ENCODE measurements at regions not wholly inside any gene's neighbourhood (a gene's known extent, or its start where the extent isn't known, plus 50 kb on each side); places are given as distances from the start of the nearest gene placed in this dataset.
"Not testable (repeated sequence)": the region's sequence is repeated elsewhere in the genome, so short reads cannot be mapped to it uniquely, and the experiment has no call there.

DNA sequence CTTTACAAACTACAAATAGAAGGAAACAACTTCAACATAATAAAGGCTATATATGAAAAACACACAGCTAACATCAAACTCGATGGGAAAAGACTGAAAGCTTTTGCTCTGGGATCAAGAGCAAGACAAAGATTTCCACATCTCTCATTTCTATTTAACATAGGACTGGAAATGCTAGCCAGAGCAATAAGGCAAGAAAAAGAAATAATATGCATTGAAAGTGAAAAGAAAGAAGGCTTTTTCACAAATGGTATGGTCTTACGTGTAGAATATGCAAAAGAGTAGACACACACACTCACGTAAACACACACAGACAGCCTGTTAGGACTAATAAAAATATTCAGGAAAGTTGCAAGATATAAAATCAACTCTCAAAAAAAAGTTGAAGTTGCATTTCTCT lies 660.5 kb upstream of the PCDH10 start:
- H3K9me3 Mint-ChIP-seq = peaks cover 10 to 25% (median 13%) of the 10 kb centered on the region in 3 donors
- WGBS (ENCODE audit: insufficient coverage) = no CpG with 5 or more reads among the region's 3 CpGs

DNA sequence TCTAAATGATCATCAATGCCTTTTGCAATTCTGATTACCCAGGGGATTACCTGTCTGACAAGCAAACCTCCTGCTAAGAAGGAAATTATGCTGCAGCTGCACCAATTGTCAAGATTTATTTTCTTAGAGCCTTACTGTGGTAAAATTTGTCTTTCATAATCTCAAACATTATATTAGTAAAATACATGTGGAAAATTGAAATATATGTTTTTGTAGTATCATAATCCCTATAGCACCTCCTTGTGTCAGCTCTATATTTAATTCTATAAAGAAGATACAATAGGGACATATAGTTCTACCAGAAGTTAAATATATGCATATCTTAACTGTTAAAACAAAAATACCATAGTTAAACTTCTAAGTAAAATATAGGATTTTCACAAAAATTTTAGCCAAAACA lies 655.6 kb upstream of the PCDH10 start:
- Mint-ChIP-seq H3K4me1 (no peaks in the 10 kb centered on the region), H3K27me3 (no peaks in the 10 kb centered on the region), H3K36me3 (no peaks in the 10 kb centered on the region), H3K27ac (no peak overlapping the region), H3K9me3 (peaks cover 6 to 30% (median 8%) of the 10 kb centered on the region in 3 donors), H3K4me3 (no peak overlapping the region)
- ATAC-seq (replicated peaks in 1 of 4) = no peak
- H3K27ac ChIP-seq (ENCODE audit: low read length) = no peak overlapping the region
- no peaks in the 10 kb centered on the region for H3K4me1 ChIP-seq (ENCODE audit: control insufficient read depth in 1 of 2, extremely low read depth in 1 of 2, insufficient read depth in 2 of 2, low read length in 2 of 2)
- no peaks in the 10 kb centered on the region for H3K9me3 ChIP-seq
- H3K36me3 ChIP-seq (ENCODE audit: control insufficient read depth in 2 of 2, extremely low read depth in 1 of 2, insufficient read depth in 1 of 2, low read length in 1 of 2) = no peaks in the 10 kb centered on the region
- H3K27me3 ChIP-seq (replicated peaks in 1 of 2; ENCODE audit: control insufficient read depth in 2 of 2, extremely low read depth in 1 of 2, insufficient read depth in 2 of 2, low read length in 1 of 2) = no peaks in the 10 kb centered on the region
- ChIA-PET CTCF (no interaction called here), POLR2A (no interaction called here)
- no peak overlapping the region for H3K4me3 ChIP-seq (ENCODE audit: control insufficient read depth in 1 of 2, extremely low read depth in 1 of 2, low read length in 1 of 2)
- no peak for DNase-seq

More for the DNA sequence above, 660.5 kb upstream of the PCDH10 start:
- no peak for DNase-seq
- H3K27ac Mint-ChIP-seq = no peak overlapping the region
- Histone ChIP-seq H3K27ac (ENCODE audit: low read length) (no peak overlapping the region), H3K4me1 (ENCODE audit: control insufficient read depth in 1 of 2, extremely low read depth in 1 of 2, insufficient read depth in 2 of 2, low read length in 2 of 2) (no peaks in the 10 kb centered on the region), H3K36me3 (ENCODE audit: control insufficient read depth in 2 of 2, extremely low read depth in 1 of 2, insufficient read depth in 1 of 2, low read length in 1 of 2) (no peaks in the 10 kb centered on the region), H3K9me3 (no peaks in the 10 kb centered on the region), H3K4me3 (ENCODE audit: control insufficient read depth in 1 of 2, extremely low read depth in 1 of 2, low read length in 1 of 2) (no peak overlapping the region), H3K27me3 (replicated peaks in 1 of 2; ENCODE audit: control insufficient read depth in 2 of 2, extremely low read depth in 1 of 2, insufficient read depth in 2 of 2, low read length in 1 of 2) (no peaks in the 10 kb centered on the region)
- no peaks in the 10 kb centered on the region for H3K27me3 Mint-ChIP-seq
- no peaks in the 10 kb centered on the region for H3K4me1 Mint-ChIP-seq
- no peaks in the 10 kb centered on the region for H3K36me3 Mint-ChIP-seq
- ATAC-seq (replicated peaks in 1 of 4) = no peak
- CTCF ChIA-PET = no interaction called here
- POLR2A ChIA-PET = no interaction called here
- H3K4me3 Mint-ChIP-seq = no peak overlapping the region

DNA sequence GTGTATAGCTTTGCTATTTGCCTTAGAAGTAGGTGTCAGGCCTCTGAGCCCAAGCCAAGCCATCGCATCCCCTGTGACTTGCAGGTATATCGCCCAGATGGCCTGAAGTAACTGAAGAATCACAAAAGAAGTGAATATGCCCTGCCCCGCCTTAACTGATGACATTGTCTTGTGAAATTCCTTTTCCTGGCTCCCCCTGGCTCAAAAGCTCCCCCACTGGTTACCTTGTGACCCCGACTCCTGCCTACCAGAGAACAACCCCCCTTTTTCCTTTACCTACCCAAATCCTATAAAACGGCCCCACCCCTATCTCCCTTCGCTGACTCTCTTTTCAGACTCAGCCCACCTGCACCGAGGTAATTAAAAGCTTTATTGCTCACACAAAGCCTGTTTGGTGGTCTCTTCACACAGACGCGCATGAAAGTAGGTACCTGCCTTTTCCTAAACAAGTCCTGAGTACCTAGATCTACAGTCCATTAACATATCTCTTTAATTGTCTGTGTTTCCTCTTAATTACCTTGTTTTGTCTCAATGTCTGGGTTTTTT lies 653.8 kb upstream of the PCDH10 start:
- ATAC-seq (replicated peaks in 1 of 4); DNase-seq; H3K27ac ChIP-seq (ENCODE audit: low read length); H3K36me3 Mint-ChIP-seq; H3K27me3 ChIP-seq (replicated peaks in 1 of 2; ENCODE audit: control insufficient read depth in 2 of 2, extremely low read depth in 1 of 2, insufficient read depth in 2 of 2, low read length in 1 of 2); H3K27me3 Mint-ChIP-seq; H3K4me3 Mint-ChIP-seq; H3K4me1 ChIP-seq (ENCODE audit: control insufficient read depth in 1 of 2, extremely low read depth in 1 of 2, insufficient read depth in 2 of 2, low read length in 2 of 2); H3K36me3 ChIP-seq (ENCODE audit: control insufficient read depth in 2 of 2, extremely low read depth in 1 of 2, insufficient read depth in 1 of 2, low read length in 1 of 2); H3K27ac Mint-ChIP-seq; H3K4me1 Mint-ChIP-seq; CTCF ChIA-PET; H3K4me3 ChIP-seq (ENCODE audit: control insufficient read depth in 1 of 2, extremely low read depth in 1 of 2, low read length in 1 of 2); H3K9me3 ChIP-seq: not testable (repeated sequence)
- POLR2A ChIA-PET = interaction anchor here in 1 of 2 donors (0.7 kb wide), 1 partner anchor 32 kb away, joined by 3 read pairs; no protein-coding TSS in a partner anchor
- peaks cover 5 to 30% (median 6%) of the 10 kb centered on the region in 3 donors for H3K9me3 Mint-ChIP-seq
- WGBS (ENCODE audit: insufficient coverage) = 91% methylated on average over 6 of the region's 9 CpGs

DNA sequence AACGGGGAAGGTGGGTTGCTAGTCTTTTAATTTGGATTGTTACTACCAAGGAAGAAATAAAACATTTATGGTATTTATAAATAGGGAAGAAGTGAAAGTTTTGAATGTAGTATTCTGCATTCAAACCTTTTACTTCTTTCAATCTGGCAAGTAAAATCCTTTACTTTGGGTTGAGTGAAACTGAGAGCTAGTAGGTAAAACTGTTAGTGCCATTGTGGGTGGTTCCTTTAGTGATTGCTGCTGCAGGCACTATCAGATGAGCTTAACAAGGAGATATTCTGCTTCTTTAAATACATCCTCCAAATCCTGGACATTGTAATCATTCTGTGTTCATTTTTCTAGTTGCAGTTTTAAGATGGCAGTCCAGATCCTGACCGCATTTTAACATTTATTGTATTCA lies 650.9 kb upstream of the PCDH10 start:
- H3K4me3 ChIP-seq (ENCODE audit: control insufficient read depth in 1 of 2, extremely low read depth in 1 of 2, low read length in 1 of 2) = no peak overlapping the region
- H3K9me3 ChIP-seq = no peaks in the 10 kb centered on the region
- WGBS (ENCODE audit: insufficient coverage) = no CpG with 5 or more reads among the region's 2 CpGs
- Mint-ChIP-seq H3K36me3 (no peaks in the 10 kb centered on the region), H3K9me3 (peaks cover 0 to 27% (median 0%) of the 10 kb centered on the region in 3 donors), H3K4me1 (no peaks in the 10 kb centered on the region), H3K27ac (no peak overlapping the region), H3K27me3 (no peaks in the 10 kb centered on the region), H3K4me3 (no peak overlapping the region)
- no peak for DNase-seq
- ChIA-PET POLR2A (no interaction called here), CTCF (no interaction called here)
- H3K27me3 ChIP-seq (replicated peaks in 1 of 2; ENCODE audit: control insufficient read depth in 2 of 2, extremely low read depth in 1 of 2, insufficient read depth in 2 of 2, low read length in 1 of 2) = no peaks in the 10 kb centered on the region
- no peak overlapping the region for H3K27ac ChIP-seq (ENCODE audit: low read length)
- no peaks in the 10 kb centered on the region for H3K4me1 ChIP-seq (ENCODE audit: control insufficient read depth in 1 of 2, extremely low read depth in 1 of 2, insufficient read depth in 2 of 2, low read length in 2 of 2)
- H3K36me3 ChIP-seq (ENCODE audit: control insufficient read depth in 2 of 2, extremely low read depth in 1 of 2, insufficient read depth in 1 of 2, low read length in 1 of 2) = no peaks in the 10 kb centered on the region
- ATAC-seq (replicated peaks in 1 of 4) = no peak

DNA sequence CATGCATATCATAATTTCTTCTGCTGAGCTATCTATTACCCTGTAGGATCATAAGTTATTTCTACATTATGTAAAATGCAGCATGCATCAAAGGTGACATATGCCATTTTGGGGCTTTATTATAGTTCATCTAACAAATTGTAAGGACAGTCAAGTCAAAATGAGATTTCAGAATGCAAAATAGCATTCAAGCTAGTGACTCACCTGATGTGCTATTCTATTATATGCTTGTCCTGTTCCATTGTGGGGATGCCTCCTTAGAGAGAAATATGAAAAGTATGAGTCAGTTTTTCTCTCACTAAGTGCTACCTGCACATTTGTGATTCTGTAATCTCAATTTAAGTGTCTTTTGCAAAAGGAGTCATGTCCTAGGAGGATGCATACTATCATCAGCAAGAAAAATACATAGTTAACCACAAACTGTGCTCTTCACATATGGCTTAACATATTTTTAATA lies 647.0 kb upstream of the PCDH10 start:
- Histone ChIP-seq H3K9me3 (no peaks in the 10 kb centered on the region), H3K27me3 (replicated peaks in 1 of 2; ENCODE audit: control insufficient read depth in 2 of 2, extremely low read depth in 1 of 2, insufficient read depth in 2 of 2, low read length in 1 of 2) (no peaks in the 10 kb centered on the region), H3K36me3 (ENCODE audit: control insufficient read depth in 2 of 2, extremely low read depth in 1 of 2, insufficient read depth in 1 of 2, low read length in 1 of 2) (no peaks in the 10 kb centered on the region), H3K4me1 (ENCODE audit: control insufficient read depth in 1 of 2, extremely low read depth in 1 of 2, insufficient read depth in 2 of 2, low read length in 2 of 2) (no peaks in the 10 kb centered on the region), H3K27ac (ENCODE audit: low read length) (no peak overlapping the region), H3K4me3 (ENCODE audit: control insufficient read depth in 1 of 2, extremely low read depth in 1 of 2, low read length in 1 of 2) (no peak overlapping the region)
- H3K27ac Mint-ChIP-seq = no peak overlapping the region
- no peaks in the 10 kb centered on the region for H3K4me1 Mint-ChIP-seq
- CTCF ChIA-PET = no interaction called here
- POLR2A ChIA-PET = no interaction called here
- H3K36me3 Mint-ChIP-seq = no peaks in the 10 kb centered on the region
- DNase-seq = no peak
- no peaks in the 10 kb centered on the region for H3K27me3 Mint-ChIP-seq
- no peak overlapping the region for H3K4me3 Mint-ChIP-seq
- ATAC-seq (replicated peaks in 1 of 4) = no peak
- peaks cover 0 to 24% (median 5%) of the 10 kb centered on the region in 3 donors for H3K9me3 Mint-ChIP-seq

DNA sequence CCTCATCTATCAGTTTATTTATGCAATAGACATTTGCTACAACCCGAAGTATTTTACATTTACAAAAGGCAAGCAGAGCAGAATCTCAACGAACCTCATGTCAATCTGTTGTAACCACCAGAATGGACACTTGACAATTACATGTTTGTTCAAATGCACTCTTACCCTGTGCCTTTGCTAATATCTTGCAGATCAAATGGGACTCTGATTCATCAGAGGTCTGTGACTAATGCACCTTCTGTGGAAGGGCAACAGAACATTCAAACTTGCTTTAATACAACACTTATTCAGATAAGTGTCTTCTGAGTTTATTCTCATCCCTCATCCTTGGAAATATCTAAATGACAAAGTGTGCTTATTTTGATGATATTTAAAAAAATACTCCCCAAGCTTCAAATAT lies 644.7 kb upstream of the PCDH10 start:
- H3K4me3 Mint-ChIP-seq = no peak overlapping the region
- H3K27me3 Mint-ChIP-seq = no peaks in the 10 kb centered on the region
- WGBS (ENCODE audit: insufficient coverage) = 88% methylated on average over 2 of the region's 2 CpGs
- peaks cover 0 to 23% (median 5%) of the 10 kb centered on the region in 3 donors for H3K9me3 Mint-ChIP-seq
- ATAC-seq (replicated peaks in 1 of 4) (no peak), DNase-seq (no peak)
- H3K4me1 ChIP-seq (ENCODE audit: control insufficient read depth in 1 of 2, extremely low read depth in 1 of 2, insufficient read depth in 2 of 2, low read length in 2 of 2) = no peaks in the 10 kb centered on the region
- H3K4me3 ChIP-seq (ENCODE audit: control insufficient read depth in 1 of 2, extremely low read depth in 1 of 2, low read length in 1 of 2) = no peak overlapping the region
- POLR2A ChIA-PET = no interaction called here
- H3K9me3 ChIP-seq = no peaks in the 10 kb centered on the region
- CTCF ChIA-PET = no interaction called here
- no peaks in the 10 kb centered on the region for H3K27me3 ChIP-seq (replicated peaks in 1 of 2; ENCODE audit: control insufficient read depth in 2 of 2, extremely low read depth in 1 of 2, insufficient read depth in 2 of 2, low read length in 1 of 2)
- H3K27ac ChIP-seq (ENCODE audit: low read length) = no peak overlapping the region
- H3K4me1 Mint-ChIP-seq = no peaks in the 10 kb centered on the region
- H3K36me3 ChIP-seq (ENCODE audit: control insufficient read depth in 2 of 2, extremely low read depth in 1 of 2, insufficient read depth in 1 of 2, low read length in 1 of 2) = no peaks in the 10 kb centered on the region
- no peak overlapping the region for H3K27ac Mint-ChIP-seq
- H3K36me3 Mint-ChIP-seq = no peaks in the 10 kb centered on the region

DNA sequence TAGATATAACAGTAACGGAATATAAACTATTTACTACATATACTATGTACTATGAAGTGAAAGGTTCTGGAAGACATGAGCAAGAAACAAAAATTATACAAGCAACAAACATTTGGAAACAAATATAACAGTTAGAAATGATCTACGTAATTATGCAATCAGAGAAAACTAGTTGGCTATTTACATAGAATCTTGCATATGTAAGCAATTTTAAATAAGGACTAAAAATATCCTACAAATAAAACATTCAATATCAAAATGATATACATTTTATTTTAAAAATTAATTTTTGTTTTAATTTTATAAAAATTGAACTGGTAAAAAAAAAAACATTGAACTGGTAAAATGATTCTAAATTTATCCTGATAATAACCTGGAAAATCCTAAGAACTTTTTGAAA lies 642.5 kb upstream of the PCDH10 start:
- H3K9me3 Mint-ChIP-seq = peaks cover 0 to 23% (median 5%) of the 10 kb centered on the region in 3 donors
- Histone ChIP-seq H3K9me3 (no peaks in the 10 kb centered on the region), H3K4me3 (ENCODE audit: control insufficient read depth in 1 of 2, extremely low read depth in 1 of 2, low read length in 1 of 2) (no peak overlapping the region), H3K4me1 (ENCODE audit: control insufficient read depth in 1 of 2, extremely low read depth in 1 of 2, insufficient read depth in 2 of 2, low read length in 2 of 2) (no peaks in the 10 kb centered on the region), H3K27ac (ENCODE audit: low read length) (no peak overlapping the region), H3K36me3 (ENCODE audit: control insufficient read depth in 2 of 2, extremely low read depth in 1 of 2, insufficient read depth in 1 of 2, low read length in 1 of 2) (no peaks in the 10 kb centered on the region), H3K27me3 (replicated peaks in 1 of 2; ENCODE audit: control insufficient read depth in 2 of 2, extremely low read depth in 1 of 2, insufficient read depth in 2 of 2, low read length in 1 of 2) (no peaks in the 10 kb centered on the region)
- H3K27me3 Mint-ChIP-seq = no peaks in the 10 kb centered on the region
- no peak for DNase-seq
- no peak overlapping the region for H3K27ac Mint-ChIP-seq
- no CpG with 5 or more reads among the region's 2 CpGs for WGBS (ENCODE audit: insufficient coverage)
- CTCF ChIA-PET = no interaction called here
- no peaks in the 10 kb centered on the region for H3K4me1 Mint-ChIP-seq
- ATAC-seq (replicated peaks in 1 of 4) = no peak
- POLR2A ChIA-PET = no interaction called here
- H3K4me3 Mint-ChIP-seq = no peak overlapping the region
- no peaks in the 10 kb centered on the region for H3K36me3 Mint-ChIP-seq

All from T-cell (primary cell).